Muscle of arm (tissue), 1 donor: ENCODE measurements at regions not wholly inside any gene's neighbourhood (a gene's known extent, or its start where the extent isn't known, plus 50 kb on each side); places are given as distances from the start of the nearest gene placed in this dataset.

Source experiments
- DNase-seq: peaks from one replicate; pipeline ENCODE4 v3.0.0-alpha.2; 2013

GRCh38 chr1:22285549-22286396 lies 142.9 kb upstream of the WNT4 start:
- no peak for DNase-seq

GRCh38 chr1:22286491-22286890 lies 143.6 kb upstream of the WNT4 start:
- DNase-seq: no peak

GRCh38 chr1:22287273-22287672 lies 144.4 kb upstream of the WNT4 start:
- DNase-seq: no peak

GRCh38 chr1:22287946-22288520 lies 145.1 kb upstream of the WNT4 start:
- DNase-seq: no peak

GRCh38 chr1:22288593-22289241 lies 145.8 kb upstream of the WNT4 start:
- DNase-seq: no peak

- DNase-seq: no peak
Observed at GRCh38 chr1:22289307-22289995, 146.6 kb upstream of the WNT4 start.

GRCh38 chr1:22290157-22290556 lies 147.3 kb upstream of the WNT4 start:
- no peak for DNase-seq

- no peak for DNase-seq
Observed at GRCh38 chr1:22290611-22291010, 147.7 kb upstream of the WNT4 start.

- no peak for DNase-seq
Observed at GRCh38 chr1:22291057-22291456, 148.2 kb upstream of the WNT4 start.

- DNase-seq: no peak
Observed at GRCh38 chr1:22291494-22291893, 148.6 kb upstream of the WNT4 start.

- no peak for DNase-seq
Observed at GRCh38 chr1:22292011-22292788, 149.3 kb upstream of the WNT4 start.

GRCh38 chr1:22295396-22295795 lies 152.5 kb upstream of the WNT4 start:
- DNase-seq: no peak

GRCh38 chr1:22295856-22296255 lies 153.0 kb upstream of the WNT4 start:
- no peak for DNase-seq

- DNase-seq: no peak
Observed at GRCh38 chr1:22296701-22297591, 154.0 kb upstream of the WNT4 start.

- DNase-seq: no peak
Observed at GRCh38 chr1:22297999-22298398, 153.7 kb upstream of the ZBTB40 start.

GRCh38 chr1:22303816-22304215 lies 147.8 kb upstream of the ZBTB40 start:
- DNase-seq: no peak

- DNase-seq: no peak
Observed at GRCh38 chr1:22309572-22309971, 142.1 kb upstream of the ZBTB40 start.

- no peak for DNase-seq
Observed at GRCh38 chr1:22311461-22311860, 140.2 kb upstream of the ZBTB40 start.

- DNase-seq: no peak
Observed at GRCh38 chr1:22313321-22313720, 138.3 kb upstream of the ZBTB40 start.

GRCh38 chr1:22314706-22315105 lies 136.9 kb upstream of the ZBTB40 start:
- DNase-seq: no peak
